ENCODE measurements at regions not wholly inside any gene's neighbourhood (a gene's known extent, or its start where the extent isn't known, plus 50 kb on each side); places are given as distances from the start of the nearest gene placed in this dataset.

DNA sequence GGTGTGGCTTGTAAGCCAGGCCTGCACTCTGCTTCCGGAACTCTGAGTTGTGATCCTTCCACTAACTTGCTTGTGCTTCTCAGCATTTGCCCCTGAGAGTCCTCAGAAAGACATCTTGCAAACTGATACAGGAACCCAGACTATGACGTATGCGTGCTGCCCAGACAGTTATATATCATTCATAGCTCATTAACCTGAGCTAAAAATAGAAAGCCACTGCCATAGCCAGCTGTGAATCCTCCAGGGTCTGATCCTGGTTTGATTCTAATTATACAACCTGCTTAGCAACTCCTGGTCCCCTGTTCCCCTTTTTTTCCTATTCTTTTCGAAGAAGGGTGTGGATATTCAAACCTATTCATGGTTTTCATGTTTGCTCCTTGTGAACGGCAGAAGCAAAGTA lies 63.7 kb downstream of the MARCHF4 start (continued):
- no peak for TF ChIP-seq RXRA (IDR thresholded peaks at IDR 0.05; ENCODE audit: borderline replicate concordance, low read depth)
- TF ChIP-seq FOXM1 (IDR thresholded peaks at IDR 0.05; ENCODE audit: low read depth): no peak
- TF ChIP-seq RCOR1 (IDR thresholded peaks at IDR 0.05; ENCODE audit: low read length): no peak
- TF ChIP-seq CTCF (IDR thresholded peaks at IDR 0.05): no peak
- no peak for TF ChIP-seq POLR2AphosphoS5 (IDR thresholded peaks at IDR 0.05; ENCODE audit: low read depth, low read length)
- TF ChIP-seq, protein P1, sequence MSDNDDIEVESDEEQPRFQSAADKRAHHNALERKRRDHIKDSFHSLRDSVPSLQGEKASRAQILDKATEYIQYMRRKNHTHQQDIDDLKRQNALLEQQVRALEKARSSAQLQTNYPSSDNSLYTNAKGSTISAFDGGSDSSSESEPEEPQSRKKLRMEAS (IDR thresholded peaks at IDR 0.05; ENCODE audit: low read depth): no peak
- no peak for TF ChIP-seq MEF2A (IDR thresholded peaks at IDR 0.05; ENCODE audit: borderline replicate concordance, low read depth)
- TF ChIP-seq NRF1 (IDR thresholded peaks at IDR 0.05; ENCODE audit: low read depth, low read length): no peak

GRCh38 chr2:216307496-216307895 lies 64.8 kb downstream of the MARCHF4 start:
- H3K4me1 ChIP-seq (ENCODE audit: control insufficient read depth in 1 of 2, insufficient read depth in 2 of 2, low read depth in 1 of 2, low read length in 1 of 2): peaks cover 5 to 13% of the 10 kb centered on the region in 2 experiments; a peak in 3 of 4 replicates
- POLR2A ChIA-PET: no interaction called here
- H4K20me1 ChIP-seq (ENCODE audit: insufficient read depth): no peaks in the 10 kb centered on the region
- H3K27ac ChIP-seq (ENCODE audit: low read depth in 2 of 2, low read length in 1 of 2): no peak overlapping the region
- no peaks in the 10 kb centered on the region for H3K9me3 ChIP-seq
- no peaks in the 10 kb centered on the region for H3K36me3 ChIP-seq (replicated peaks in 1 of 2; ENCODE audit: control insufficient read depth in 1 of 2, insufficient read depth in 2 of 2, low read length in 1 of 2)
- CTCF ChIA-PET: no interaction called here
- TF ChIP-seq CHD2 (IDR thresholded peaks at IDR 0.05; ENCODE audit: low read length, partially characterized antibody) (no peak), ELF1 (IDR thresholded peaks at IDR 0.05) (no peak), NRF1 (IDR thresholded peaks at IDR 0.05; ENCODE audit: low read depth, low read length) (no peak), MEF2A (IDR thresholded peaks at IDR 0.05; ENCODE audit: borderline replicate concordance, low read depth) (no peak), FOXM1 (IDR thresholded peaks at IDR 0.05; ENCODE audit: low read depth) (no peak), GABPA (IDR thresholded peaks at IDR 0.05; ENCODE audit: low read depth) (no peak), RAD21 (IDR thresholded peaks at IDR 0.05; ENCODE audit: low read length) (no peak), TEAD4 (IDR thresholded peaks at IDR 0.05; ENCODE audit: borderline replicate concordance, insufficient read depth) (no peak), NFIC (IDR thresholded peaks at IDR 0.05; ENCODE audit: borderline replicate concordance) (no peak), RXRA (IDR thresholded peaks at IDR 0.05; ENCODE audit: borderline replicate concordance, low read depth) (no peak), PBX3 (IDR thresholded peaks at IDR 0.05) (no peak)
- TF ChIP-seq, protein P2, sequence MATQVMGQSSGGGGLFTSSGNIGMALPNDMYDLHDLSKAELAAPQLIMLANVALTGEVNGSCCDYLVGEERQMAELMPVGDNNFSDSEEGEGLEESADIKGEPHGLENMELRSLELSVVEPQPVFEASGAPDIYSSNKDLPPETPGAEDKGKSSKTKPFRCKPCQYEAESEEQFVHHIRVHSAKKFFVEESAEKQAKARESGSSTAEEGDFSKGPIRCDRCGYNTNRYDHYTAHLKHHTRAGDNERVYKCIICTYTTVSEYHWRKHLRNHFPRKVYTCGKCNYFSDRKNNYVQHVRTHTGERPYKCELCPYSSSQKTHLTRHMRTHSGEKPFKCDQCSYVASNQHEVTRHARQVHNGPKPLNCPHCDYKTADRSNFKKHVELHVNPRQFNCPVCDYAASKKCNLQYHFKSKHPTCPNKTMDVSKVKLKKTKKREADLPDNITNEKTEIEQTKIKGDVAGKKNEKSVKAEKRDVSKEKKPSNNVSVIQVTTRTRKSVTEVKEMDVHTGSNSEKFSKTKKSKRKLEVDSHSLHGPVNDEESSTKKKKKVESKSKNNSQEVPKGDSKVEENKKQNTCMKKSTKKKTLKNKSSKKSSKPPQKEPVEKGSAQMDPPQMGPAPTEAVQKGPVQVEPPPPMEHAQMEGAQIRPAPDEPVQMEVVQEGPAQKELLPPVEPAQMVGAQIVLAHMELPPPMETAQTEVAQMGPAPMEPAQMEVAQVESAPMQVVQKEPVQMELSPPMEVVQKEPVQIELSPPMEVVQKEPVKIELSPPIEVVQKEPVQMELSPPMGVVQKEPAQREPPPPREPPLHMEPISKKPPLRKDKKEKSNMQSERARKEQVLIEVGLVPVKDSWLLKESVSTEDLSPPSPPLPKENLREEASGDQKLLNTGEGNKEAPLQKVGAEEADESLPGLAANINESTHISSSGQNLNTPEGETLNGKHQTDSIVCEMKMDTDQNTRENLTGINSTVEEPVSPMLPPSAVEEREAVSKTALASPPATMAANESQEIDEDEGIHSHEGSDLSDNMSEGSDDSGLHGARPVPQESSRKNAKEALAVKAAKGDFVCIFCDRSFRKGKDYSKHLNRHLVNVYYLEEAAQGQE (IDR thresholded peaks at IDR 0.05; ENCODE audit: low read depth, low read length): no peak
- TF ChIP-seq, protein P3, sequence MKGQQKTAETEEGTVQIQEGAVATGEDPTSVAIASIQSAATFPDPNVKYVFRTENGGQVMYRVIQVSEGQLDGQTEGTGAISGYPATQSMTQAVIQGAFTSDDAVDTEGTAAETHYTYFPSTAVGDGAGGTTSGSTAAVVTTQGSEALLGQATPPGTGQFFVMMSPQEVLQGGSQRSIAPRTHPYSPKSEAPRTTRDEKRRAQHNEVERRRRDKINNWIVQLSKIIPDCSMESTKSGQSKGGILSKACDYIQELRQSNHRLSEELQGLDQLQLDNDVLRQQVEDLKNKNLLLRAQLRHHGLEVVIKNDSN (IDR thresholded peaks at IDR 0.05; ENCODE audit: borderline replicate concordance, low read depth): no peak
- TF ChIP-seq, protein P1 (IDR thresholded peaks at IDR 0.05; ENCODE audit: low read depth): no peak
- H3F3A ChIP-seq (replicated peaks; ENCODE audit: insufficient read depth): peaks cover 8% of the 10 kb centered on the region
- H3K4me2 ChIP-seq: no peak overlapping the region
- H3K79me2 ChIP-seq (ENCODE audit: insufficient read depth): peaks cover 50% of the 10 kb centered on the region
- 84% methylated on average over 6 of the region's 6 CpGs for WGBS (ENCODE audit: low lambda C conversion rate)
- H3K9ac ChIP-seq: no peak overlapping the region
- H3K4me3 ChIP-seq (ENCODE audit: low read depth in 2 of 2, low read length in 1 of 2): no peak overlapping the region
- H3K9me2 ChIP-seq: no peaks in the 10 kb centered on the region
- DNase-seq: no peak
- H2AFZ ChIP-seq (ENCODE audit: low read depth): no peak overlapping the region
- no peaks in the 10 kb centered on the region for H3K27me3 ChIP-seq (ENCODE audit: insufficient read depth)

All from SK-N-SH (cell line).